GM23338 (cell line): ENCODE measurements at regions not wholly inside any gene's neighbourhood (a gene's known extent, or its start where the extent isn't known, plus 50 kb on each side); places are given as distances from the start of the nearest gene placed in this dataset.

ENCODE experiments used
- CREB1 ChIP-seq: fragments of 250-450 bp; sonication (Bioruptor Pico); IDR thresholded peaks from 2 replicates; pipeline ENCODE4 v1.5.0; 2020; ENCODE audit warnings: low read depth, mild to moderate bottlenecking, moderate library complexity
- EZH2 ChIP-seq: fragments of 200-600 bp; sonication (generic); IDR thresholded peaks from one replicate; pipeline ENCODE4 v1.8.0; 2017; ENCODE audit warnings: antibody characterized with exemption, mild to moderate bottlenecking, low read depth; ENCODE audit not compliant: unreplicated experiment
- EZH2phosphoT487 ChIP-seq: fragments of 200-600 bp; sonication (generic); IDR thresholded peaks from one replicate; pipeline ENCODE4 v1.8.1; 2018; ENCODE audit warnings: antibody characterized with exemption; ENCODE audit not compliant: unreplicated experiment
- JUNB ChIP-seq: IDR thresholded peaks from one replicate; pipeline ENCODE4 v1.6.1; 2016; ENCODE audit warnings: antibody characterized with exemption; ENCODE audit not compliant: unreplicated experiment
- POLR2AphosphoS5 ChIP-seq: IDR thresholded peaks from 2 replicates; pipeline ENCODE4 v1.6.1; 2016; ENCODE audit warnings: antibody characterized with exemption, low read depth
- REST ChIP-seq: IDR thresholded peaks from one replicate; pipeline ENCODE4 v1.6.1; 2018; ENCODE audit warnings: antibody characterized with exemption; ENCODE audit not compliant: unreplicated experiment
- ZNF114 ChIP-seq: fragments of 250-450 bp; sonication (Bioruptor Pico); IDR thresholded peaks from 2 replicates; pipeline ENCODE4 v1.5.0; 2020; ENCODE audit warnings: mild to moderate bottlenecking, moderate library complexity
- TF ChIP-seq, protein P1 (sequence below), 2 experiments: fragments of 200-600 bp in 1 of 2; sonication (generic) in 1 of 2; conservative IDR thresholded peaks; 2 replicates each; pipeline versions ENCODE4 v1.5.1 to v1.6.1; 2016 to 2017; ENCODE audit warnings: antibody characterized with exemption in 2 of 2, low read depth in 2 of 2, mild to moderate bottlenecking in 2 of 2, moderate library complexity in 1 of 2
- TF ChIP-seq, protein P2 (sequence below): IDR thresholded peaks from 2 replicates; pipeline ENCODE4 v1.6.1; 2016; ENCODE audit warnings: antibody characterized with exemption

DNA sequence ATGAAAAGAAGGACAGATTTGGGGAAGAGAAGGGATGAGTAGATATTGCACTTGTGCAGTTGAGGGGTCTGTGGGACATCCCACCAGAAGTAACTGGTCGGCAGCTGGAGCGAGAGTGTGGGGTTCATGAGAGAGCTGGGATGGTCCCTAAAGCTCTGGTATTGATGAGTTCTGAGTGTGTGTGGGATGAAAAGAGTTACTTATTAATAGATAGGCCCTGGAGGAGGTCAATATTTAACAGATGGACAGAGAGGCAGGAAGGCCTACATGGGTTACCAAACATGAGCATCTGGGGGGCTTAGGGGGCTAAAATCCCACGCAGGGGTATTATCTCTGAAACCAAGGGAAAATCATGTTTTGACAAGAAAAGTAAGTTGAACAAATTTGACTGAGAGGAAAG is 95.7 kb upstream of the SFMBT2 start:
- TF ChIP-seq, protein P1, sequence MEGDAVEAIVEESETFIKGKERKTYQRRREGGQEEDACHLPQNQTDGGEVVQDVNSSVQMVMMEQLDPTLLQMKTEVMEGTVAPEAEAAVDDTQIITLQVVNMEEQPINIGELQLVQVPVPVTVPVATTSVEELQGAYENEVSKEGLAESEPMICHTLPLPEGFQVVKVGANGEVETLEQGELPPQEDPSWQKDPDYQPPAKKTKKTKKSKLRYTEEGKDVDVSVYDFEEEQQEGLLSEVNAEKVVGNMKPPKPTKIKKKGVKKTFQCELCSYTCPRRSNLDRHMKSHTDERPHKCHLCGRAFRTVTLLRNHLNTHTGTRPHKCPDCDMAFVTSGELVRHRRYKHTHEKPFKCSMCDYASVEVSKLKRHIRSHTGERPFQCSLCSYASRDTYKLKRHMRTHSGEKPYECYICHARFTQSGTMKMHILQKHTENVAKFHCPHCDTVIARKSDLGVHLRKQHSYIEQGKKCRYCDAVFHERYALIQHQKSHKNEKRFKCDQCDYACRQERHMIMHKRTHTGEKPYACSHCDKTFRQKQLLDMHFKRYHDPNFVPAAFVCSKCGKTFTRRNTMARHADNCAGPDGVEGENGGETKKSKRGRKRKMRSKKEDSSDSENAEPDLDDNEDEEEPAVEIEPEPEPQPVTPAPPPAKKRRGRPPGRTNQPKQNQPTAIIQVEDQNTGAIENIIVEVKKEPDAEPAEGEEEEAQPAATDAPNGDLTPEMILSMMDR (conservative IDR thresholded peaks at IDR 0.05; ENCODE audit: low read depth in 2 of 2) = no peak
- TF ChIP-seq, protein P2, sequence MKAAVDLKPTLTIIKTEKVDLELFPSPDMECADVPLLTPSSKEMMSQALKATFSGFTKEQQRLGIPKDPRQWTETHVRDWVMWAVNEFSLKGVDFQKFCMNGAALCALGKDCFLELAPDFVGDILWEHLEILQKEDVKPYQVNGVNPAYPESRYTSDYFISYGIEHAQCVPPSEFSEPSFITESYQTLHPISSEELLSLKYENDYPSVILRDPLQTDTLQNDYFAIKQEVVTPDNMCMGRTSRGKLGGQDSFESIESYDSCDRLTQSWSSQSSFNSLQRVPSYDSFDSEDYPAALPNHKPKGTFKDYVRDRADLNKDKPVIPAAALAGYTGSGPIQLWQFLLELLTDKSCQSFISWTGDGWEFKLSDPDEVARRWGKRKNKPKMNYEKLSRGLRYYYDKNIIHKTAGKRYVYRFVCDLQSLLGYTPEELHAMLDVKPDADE = no peak
- no peak for TF ChIP-seq CREB1 (CRISPR knock-in tag)
- no peak for TF ChIP-seq EZH2
- no peak for TF ChIP-seq POLR2AphosphoS5
- TF ChIP-seq ZNF114 = no peak
- no peak for TF ChIP-seq JUNB
- TF ChIP-seq EZH2phosphoT487 = no peak
- no peak for TF ChIP-seq REST
